OCI-M1 (cell line): ENCODE measurements at regions not wholly inside any gene's neighbourhood (a gene's known extent, or its start where the extent isn't known, plus 50 kb on each side); places are given as distances from the start of the nearest gene placed in this dataset.

ENCODE experiments used
- DNase-seq: peaks from one replicate; lab custom pipeline; 2025; lab: John Stamatoyannopoulos, UW

GRCh38 chr4:22029803-22030202 is 81.2 kb upstream of the KCNIP4 start:
- no peak for DNase-seq

GRCh38 chr4:22021106-22021505 is 72.5 kb upstream of the KCNIP4 start:
- DNase-seq, result no peak

- no peak for DNase-seq
These were observed 71.6 kb upstream of the KCNIP4 start for GRCh38 chr4:22020129-22020528.

GRCh38 chr4:22019676-22020075 is 71.1 kb upstream of the KCNIP4 start:
- no peak for DNase-seq

GRCh38 chr4:22014222-22014741 is 65.7 kb upstream of the KCNIP4 start:
- DNase-seq, result peak; percentile 89

- DNase-seq, result no peak
These were observed 55.3 kb upstream of the KCNIP4 start for GRCh38 chr4:22003878-22004277.
